ENCODE measurements at regions not wholly inside any gene's neighbourhood (a gene's known extent, or its start where the extent isn't known, plus 50 kb on each side); places are given as distances from the start of the nearest gene placed in this dataset.

- no peak overlapping the region for H3K9ac ChIP-seq (ENCODE audit: insufficient read depth in 1 of 2, low read length in 2 of 2)
- no peaks in the 10 kb centered on the region for H3K36me3 ChIP-seq (ENCODE audit: control insufficient read depth in 4 of 4, insufficient read depth in 4 of 4, low read length in 4 of 4)
- no peaks in the 10 kb centered on the region for H3K4me1 ChIP-seq (ENCODE audit: control insufficient read depth in 5 of 5, insufficient read depth in 5 of 5, low read length in 5 of 5)
- peaks cover 0 to 8% (median 2%) of the 10 kb centered on the region in 4 donors for H3K9me3 ChIP-seq (ENCODE audit: control insufficient read depth in 4 of 4, insufficient read depth in 3 of 4, low read length in 3 of 4)
- no peak for DNase-seq
- no peak for TF ChIP-seq CTCF (IDR thresholded peaks at IDR 0.05; ENCODE audit: control extremely low read depth, extremely low read depth)
- no peak overlapping the region for H3K4me3 ChIP-seq
- no peak overlapping the region for H3K27ac ChIP-seq (ENCODE audit: low read depth in 1 of 2, low read length in 1 of 2)
- 75 to 78% methylated on average over 8 of the region's 8 CpGs for WGBS, 2 donors
- no peak for ATAC-seq (ENCODE audit: insufficient read depth, low FRiP score)
- no peaks in the 10 kb centered on the region for H3K27me3 ChIP-seq (ENCODE audit: control insufficient read depth in 3 of 3, insufficient read depth in 3 of 3, low read length in 2 of 3)
Observed at GRCh38 chr14:62081951-62082350, 319.7 kb downstream of the SNAPC1 start.

GRCh38 chr14:62082779-62083178, 320.6 kb downstream of the SNAPC1 start:
- Histone ChIP-seq H3K9ac (ENCODE audit: insufficient read depth in 1 of 2, low read length in 2 of 2) (no peak overlapping the region), H3K4me1 (ENCODE audit: control insufficient read depth in 5 of 5, insufficient read depth in 5 of 5, low read length in 5 of 5) (no peaks in the 10 kb centered on the region), H3K27me3 (ENCODE audit: control insufficient read depth in 3 of 3, insufficient read depth in 3 of 3, low read length in 2 of 3) (no peaks in the 10 kb centered on the region), H3K4me3 (no peak overlapping the region), H3K9me3 (ENCODE audit: control insufficient read depth in 4 of 4, insufficient read depth in 3 of 4, low read length in 3 of 4) (peaks cover 0 to 8% (median 2%) of the 10 kb centered on the region in 4 donors), H3K36me3 (ENCODE audit: control insufficient read depth in 4 of 4, insufficient read depth in 4 of 4, low read length in 4 of 4) (no peaks in the 10 kb centered on the region), H3K27ac (ENCODE audit: low read depth in 1 of 2, low read length in 1 of 2) (no peak overlapping the region)
- no peak for ATAC-seq (ENCODE audit: insufficient read depth, low FRiP score)
- 73 to 79% methylated on average over 6 of the region's 6 CpGs for WGBS, 2 donors
- TF ChIP-seq CTCF (IDR thresholded peaks at IDR 0.05; ENCODE audit: control extremely low read depth, extremely low read depth): no peak
- no peak for DNase-seq

- no peaks in the 10 kb centered on the region for H3K4me1 ChIP-seq (ENCODE audit: control insufficient read depth in 5 of 5, insufficient read depth in 5 of 5, low read length in 5 of 5)
- no peak overlapping the region for H3K9ac ChIP-seq (ENCODE audit: insufficient read depth in 1 of 2, low read length in 2 of 2)
- H3K36me3 ChIP-seq (ENCODE audit: control insufficient read depth in 4 of 4, insufficient read depth in 4 of 4, low read length in 4 of 4): no peaks in the 10 kb centered on the region
- no peaks in the 10 kb centered on the region for H3K27me3 ChIP-seq (ENCODE audit: control insufficient read depth in 3 of 3, insufficient read depth in 3 of 3, low read length in 2 of 3)
- H3K9me3 ChIP-seq (ENCODE audit: control insufficient read depth in 4 of 4, insufficient read depth in 3 of 4, low read length in 3 of 4): peaks cover 0 to 8% (median 2%) of the 10 kb centered on the region in 4 donors
- TF ChIP-seq CTCF (IDR thresholded peaks at IDR 0.05; ENCODE audit: control extremely low read depth, extremely low read depth): no peak
- H3K4me3 ChIP-seq: no peak overlapping the region
- H3K27ac ChIP-seq (ENCODE audit: low read depth in 1 of 2, low read length in 1 of 2): no peak overlapping the region
- DNase-seq: no peak
- WGBS, 2 donors: 93% methylated on average over 17 of the region's 17 CpGs
- no peak for ATAC-seq (ENCODE audit: insufficient read depth, low FRiP score)
Observed at GRCh38 chr14:62084020-62084419, 321.8 kb downstream of the SNAPC1 start.

GRCh38 chr14:62087191-62087590, 325.0 kb downstream of the SNAPC1 start:
- no peak for DNase-seq
- H3K36me3 ChIP-seq (ENCODE audit: control insufficient read depth in 4 of 4, insufficient read depth in 4 of 4, low read length in 4 of 4): no peaks in the 10 kb centered on the region
- H3K27ac ChIP-seq (ENCODE audit: low read depth in 1 of 2, low read length in 1 of 2): no peak overlapping the region
- no peaks in the 10 kb centered on the region for H3K4me1 ChIP-seq (ENCODE audit: control insufficient read depth in 5 of 5, insufficient read depth in 5 of 5, low read length in 5 of 5)
- no peak overlapping the region for H3K9ac ChIP-seq (ENCODE audit: insufficient read depth in 1 of 2, low read length in 2 of 2)
- H3K27me3 ChIP-seq (ENCODE audit: control insufficient read depth in 3 of 3, insufficient read depth in 3 of 3, low read length in 2 of 3): no peaks in the 10 kb centered on the region
- WGBS, 2 donors: 91 to 93% methylated on average over 14 of the region's 14 CpGs
- no peak overlapping the region for H3K4me3 ChIP-seq
- no peak for ATAC-seq (ENCODE audit: insufficient read depth, low FRiP score)
- H3K9me3 ChIP-seq (ENCODE audit: control insufficient read depth in 4 of 4, insufficient read depth in 3 of 4, low read length in 3 of 4): peaks cover 0 to 8% (median 2%) of the 10 kb centered on the region in 4 donors
- TF ChIP-seq CTCF (IDR thresholded peaks at IDR 0.05; ENCODE audit: control extremely low read depth, extremely low read depth): no peak
